KOPT-K1 (cell line): ENCODE measurements at regions not wholly inside any gene's neighbourhood (a gene's known extent, or its start where the extent isn't known, plus 50 kb on each side); places are given as distances from the start of the nearest gene placed in this dataset.

Source experiments
- H3K27ac ChIP-seq: fragments of 200-600 bp; sonication (generic); 2 replicates; pipeline ENCODE4 v1.5.1; 2016; ENCODE audit warnings: antibody characterized with exemption, mild to moderate bottlenecking, low read depth, low read length; ENCODE audit not compliant: poor library complexity, severe bottlenecking
- H3K36me3 ChIP-seq: fragments of 200-600 bp; sonication (generic); 2 replicates; pipeline ENCODE4 v1.5.1; 2017; ENCODE audit warnings: antibody characterized with exemption, mild to moderate bottlenecking, low read length, moderate library complexity; ENCODE audit not compliant: insufficient read depth
- H3K9me3 ChIP-seq: fragments of 200-600 bp; sonication (generic); 2 replicates; pipeline ENCODE4 v1.5.1; 2017; ENCODE audit warnings: antibody characterized with exemption, low read length, mild to moderate bottlenecking; ENCODE audit not compliant: insufficient read depth, poor library complexity, severe bottlenecking

DNA sequence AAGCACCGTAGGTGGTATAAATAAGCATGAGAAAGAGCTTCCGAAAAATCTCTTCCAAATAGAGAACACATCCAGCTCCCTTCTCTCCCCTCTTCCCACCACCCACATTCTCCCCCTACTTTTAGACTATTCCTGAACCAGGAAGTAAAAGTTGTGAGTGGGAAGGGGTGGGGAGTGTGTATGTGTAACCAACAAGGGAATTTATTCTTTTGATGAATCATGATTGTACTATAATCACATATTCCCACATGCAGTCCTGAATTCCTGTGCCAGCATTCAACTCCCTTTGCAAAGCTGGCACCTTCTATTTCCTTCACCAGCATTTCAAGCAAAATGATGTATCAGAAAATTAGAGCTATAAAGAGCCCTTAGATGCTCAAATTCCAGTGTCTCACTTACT lies 230.6 kb upstream of the CHRM2 start:
- Histone ChIP-seq H3K9me3 (peaks cover 5% of the 10 kb centered on the region), H3K27ac (no peak overlapping the region), H3K36me3 (no peaks in the 10 kb centered on the region)

DNA sequence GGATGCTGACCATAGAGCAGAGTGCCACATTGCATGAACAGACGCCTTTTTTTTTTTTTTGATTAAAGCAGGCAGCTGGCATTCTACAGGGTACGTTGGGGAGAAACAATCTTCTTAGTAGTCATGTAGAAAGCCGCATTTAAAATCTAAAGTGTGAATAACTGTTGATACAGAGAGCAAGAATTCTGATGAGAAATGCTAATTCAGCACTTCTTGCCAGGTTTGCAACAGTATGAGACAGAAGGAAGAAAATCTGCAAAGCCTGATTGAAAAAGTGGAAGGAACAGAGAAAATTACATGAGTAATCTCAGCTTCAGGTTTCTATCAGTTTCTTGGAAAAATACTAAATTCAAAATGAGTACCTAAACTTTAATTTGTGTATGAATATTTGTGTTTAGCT lies 232.7 kb upstream of the CHRM2 start:
- Histone ChIP-seq H3K9me3 (peaks cover 5% of the 10 kb centered on the region), H3K36me3 (no peaks in the 10 kb centered on the region)

DNA sequence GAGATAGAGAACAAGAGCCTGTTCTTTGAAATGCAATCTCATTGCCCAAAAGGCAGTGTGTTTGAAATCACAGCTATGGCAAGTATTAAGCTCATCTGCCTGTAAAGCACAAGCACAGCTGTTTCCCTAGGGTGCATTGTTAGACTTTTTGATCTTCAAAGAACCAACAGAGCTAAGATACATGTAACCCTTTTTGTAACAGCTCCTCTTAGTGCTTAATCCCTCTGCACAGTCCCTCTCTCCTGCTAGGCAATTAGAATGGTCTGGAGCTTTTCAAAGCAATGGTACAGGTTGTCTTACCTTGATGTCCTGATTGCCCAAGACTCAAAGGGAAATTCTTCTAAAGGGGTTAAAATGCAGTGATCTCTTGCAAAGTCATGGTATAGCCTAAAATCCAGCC lies 249.6 kb upstream of the CHRM2 start:
- Histone ChIP-seq H3K9me3 (no peaks in the 10 kb centered on the region), H3K36me3 (no peaks in the 10 kb centered on the region), H3K27ac (no peak overlapping the region)

More for the DNA sequence above, 232.7 kb upstream of the CHRM2 start:
- H3K27ac ChIP-seq = no peak overlapping the region

DNA sequence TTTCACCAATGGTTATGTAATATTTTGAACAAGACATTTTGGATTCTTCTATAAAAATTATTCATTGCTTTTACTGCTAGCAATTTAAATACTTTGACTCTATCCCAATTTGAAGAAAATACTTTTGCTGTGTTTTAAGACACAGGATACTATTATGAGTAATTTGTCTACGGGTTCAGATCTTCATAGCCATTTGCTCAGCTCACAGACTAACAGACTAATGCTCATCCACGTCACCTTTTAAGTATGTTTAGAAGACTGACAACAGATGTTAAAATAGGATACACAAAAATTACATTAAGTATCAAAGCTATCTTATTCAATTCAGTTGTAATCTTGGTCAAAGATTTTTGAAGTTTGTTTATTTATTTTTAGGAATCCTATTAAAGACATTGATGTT lies 251.3 kb upstream of the CHRM2 start:
- Histone ChIP-seq H3K36me3 (no peaks in the 10 kb centered on the region), H3K9me3 (no peaks in the 10 kb centered on the region), H3K27ac (no peak overlapping the region)

DNA sequence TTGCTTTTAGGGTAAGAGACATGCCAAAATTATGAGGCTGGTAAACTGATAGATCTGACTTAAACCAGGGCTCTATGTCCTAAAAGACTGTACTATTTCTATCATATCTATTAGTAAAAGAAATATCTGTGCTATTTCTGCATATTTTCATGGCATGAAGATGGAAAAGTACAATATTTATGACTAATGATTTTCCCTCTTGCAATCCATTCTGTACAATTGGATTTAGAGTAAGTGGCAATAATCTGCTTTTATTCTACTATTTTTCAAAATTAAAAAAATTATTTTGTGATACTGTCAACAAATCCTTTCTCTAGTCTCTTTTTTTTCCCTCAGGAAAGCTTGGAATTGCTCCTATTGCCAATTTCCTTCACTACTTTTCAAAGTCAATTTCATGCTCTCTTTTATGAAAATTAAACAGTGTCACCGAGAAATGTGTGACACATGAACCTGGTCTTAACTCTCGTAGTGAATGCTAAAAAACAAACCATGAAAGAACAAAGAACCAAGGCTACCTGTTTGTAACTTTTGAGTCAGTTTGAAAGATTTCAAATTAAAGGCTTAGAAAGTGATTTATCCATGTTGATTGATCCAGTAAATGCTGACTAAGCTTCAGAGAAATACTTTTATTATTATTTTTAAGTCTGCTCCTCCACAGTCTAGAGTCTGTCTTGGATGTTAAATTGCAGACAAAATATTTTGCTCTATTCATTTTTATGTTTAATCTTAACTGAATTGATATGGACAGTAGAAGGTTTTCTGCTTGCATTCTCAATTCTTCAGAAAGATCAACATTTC lies 262.7 kb upstream of the CHRM2 start:
- Histone ChIP-seq H3K9me3 (peaks cover 4% of the 10 kb centered on the region), H3K36me3 (no peaks in the 10 kb centered on the region), H3K27ac (no peak overlapping the region)

DNA sequence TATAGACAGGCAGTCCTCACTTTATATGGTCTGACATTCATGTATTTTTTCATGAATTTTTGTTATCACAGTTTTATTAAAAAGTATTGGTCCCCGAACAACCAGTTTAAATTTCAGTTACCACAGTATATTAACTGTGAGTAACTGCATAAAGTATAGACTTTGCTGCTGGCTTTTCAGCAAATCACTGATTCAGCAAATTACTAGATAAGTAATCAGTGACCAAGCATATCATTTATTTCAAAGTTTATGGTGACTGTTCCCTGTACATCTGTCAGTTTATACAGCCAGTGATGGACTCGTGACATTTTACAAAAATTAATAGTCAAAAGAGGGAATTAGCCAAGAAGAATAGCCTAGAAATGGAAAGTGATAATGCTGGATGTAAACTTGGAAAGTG lies 266.7 kb upstream of the CHRM2 start:
- H3K27ac ChIP-seq = no peak overlapping the region
- peaks cover 4% of the 10 kb centered on the region for H3K9me3 ChIP-seq

DNA sequence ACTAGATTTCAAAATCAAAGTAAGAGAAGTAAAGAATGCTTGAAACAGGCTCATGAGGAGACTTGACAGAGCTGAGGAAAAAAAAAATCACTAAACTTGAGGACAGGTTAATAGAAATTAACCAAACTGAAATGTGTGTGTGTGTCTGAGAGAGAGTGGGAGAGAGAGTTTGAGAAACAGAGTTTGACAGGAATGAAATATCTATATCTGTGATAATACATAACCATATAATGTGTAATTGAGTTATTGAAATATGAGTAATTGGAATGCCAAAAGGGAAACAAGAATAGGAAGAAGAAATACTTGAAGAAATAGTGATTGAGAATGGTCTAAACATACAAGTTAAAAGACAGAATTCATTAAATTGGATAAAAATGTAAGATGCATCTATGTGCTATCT lies 268.0 kb upstream of the CHRM2 start:
- peaks cover 4% of the 10 kb centered on the region for H3K9me3 ChIP-seq
- no peaks in the 10 kb centered on the region for H3K36me3 ChIP-seq
- H3K27ac ChIP-seq = no peak overlapping the region

More for the DNA sequence above, 266.7 kb upstream of the CHRM2 start:
- no peaks in the 10 kb centered on the region for H3K36me3 ChIP-seq

DNA sequence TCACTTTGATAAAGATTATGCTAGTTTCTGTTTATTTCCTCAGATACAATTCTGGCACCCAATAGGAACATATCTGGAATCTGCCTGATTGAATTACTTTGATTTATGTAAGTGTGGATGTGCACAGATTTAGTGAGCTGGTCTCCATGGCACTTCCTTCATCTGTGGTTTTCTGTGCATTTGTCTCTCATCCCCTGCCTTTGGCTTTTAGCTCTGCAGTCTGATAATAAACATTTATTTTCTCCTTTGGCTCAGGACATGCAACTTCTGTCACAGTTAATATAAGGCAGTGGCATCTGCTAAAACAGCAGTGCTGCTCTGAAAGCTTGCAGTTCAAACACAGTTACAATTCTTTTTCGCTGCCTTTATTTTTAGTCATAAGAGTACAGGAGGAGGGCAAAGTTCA lies 273.7 kb upstream of the CHRM2 start:
- Histone ChIP-seq H3K9me3 (no peaks in the 10 kb centered on the region), H3K36me3 (no peaks in the 10 kb centered on the region), H3K27ac (no peak overlapping the region)

DNA sequence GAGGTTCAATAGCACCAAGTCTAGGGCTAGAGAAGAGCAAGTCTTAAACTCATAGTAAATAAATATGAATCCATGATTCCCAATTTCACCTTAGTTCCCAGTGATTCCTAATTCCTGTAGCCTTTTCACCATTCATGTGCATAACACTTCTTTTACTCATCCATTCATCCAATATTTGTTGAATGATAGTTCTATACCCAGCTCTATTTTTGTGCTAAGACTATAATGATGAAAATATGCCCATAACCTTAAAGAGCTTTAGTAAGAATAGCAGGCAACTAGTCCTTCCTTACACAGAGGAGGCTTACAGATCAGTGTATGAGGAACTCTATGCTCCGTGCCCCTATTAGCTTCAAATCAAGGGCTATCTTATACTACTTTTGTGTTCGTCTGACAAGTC lies 280.2 kb upstream of the CHRM2 start:
- Histone ChIP-seq H3K36me3 (no peaks in the 10 kb centered on the region), H3K27ac (no peak overlapping the region), H3K9me3 (no peaks in the 10 kb centered on the region)

DNA sequence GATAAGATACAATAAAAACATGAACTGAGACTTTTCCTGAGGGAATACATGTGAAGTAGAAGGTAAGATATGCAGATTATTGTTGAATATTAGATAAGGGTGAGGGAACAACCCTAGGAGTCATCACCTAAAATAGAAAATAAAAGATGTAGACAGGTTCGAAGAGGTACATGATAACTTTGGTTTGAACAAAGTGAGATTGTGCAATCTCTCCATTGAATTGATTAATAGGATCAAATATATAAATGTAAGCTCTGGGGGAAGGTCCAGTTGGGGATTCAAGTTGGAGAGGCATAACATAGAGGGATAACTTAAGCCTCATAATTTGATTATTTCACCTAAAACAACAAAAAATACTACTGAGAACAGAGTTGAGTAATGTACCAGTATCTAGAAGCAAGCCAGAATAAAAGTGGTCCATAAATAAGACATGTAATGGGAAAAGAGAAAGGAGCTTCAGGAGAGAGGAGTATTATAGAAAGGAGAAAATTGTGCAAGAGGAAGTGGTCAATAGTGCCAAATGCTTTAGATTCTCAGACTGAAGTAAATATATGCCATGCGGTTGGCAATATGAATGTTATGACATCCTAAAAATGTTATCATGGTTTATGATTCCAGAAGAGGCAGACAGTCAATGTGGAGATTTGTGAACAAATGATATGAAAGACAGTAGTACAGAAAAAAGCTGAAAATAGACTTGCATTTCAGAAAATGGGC lies 282.3 kb upstream of the CHRM2 start:
- no peak overlapping the region for H3K27ac ChIP-seq
- no peaks in the 10 kb centered on the region for H3K9me3 ChIP-seq
- H3K36me3 ChIP-seq = no peaks in the 10 kb centered on the region

DNA sequence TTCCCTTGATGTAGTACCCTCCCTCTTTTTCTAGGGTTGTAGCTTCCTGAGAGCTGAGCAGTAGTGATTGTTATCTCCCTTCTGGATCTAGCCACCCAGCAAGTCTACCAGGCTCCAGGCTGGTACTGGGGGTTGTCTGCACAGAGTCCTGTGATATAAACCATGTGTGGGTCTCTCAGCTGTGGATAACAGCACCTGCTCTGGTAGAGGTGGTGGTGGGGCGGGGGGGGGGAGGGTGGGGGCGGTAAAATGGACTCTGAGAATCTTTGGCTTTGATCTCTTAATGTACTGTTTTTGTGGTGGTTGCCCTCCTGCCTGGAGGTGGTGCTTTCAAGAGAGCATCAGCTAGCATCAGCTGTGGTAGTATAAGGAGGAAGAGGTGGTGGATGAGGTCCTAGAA lies 302.0 kb upstream of the CHRM2 start:
- Histone ChIP-seq H3K9me3 (no peaks in the 10 kb centered on the region), H3K36me3 (no peaks in the 10 kb centered on the region), H3K27ac (peak overlapping the region; percentile 64)

DNA sequence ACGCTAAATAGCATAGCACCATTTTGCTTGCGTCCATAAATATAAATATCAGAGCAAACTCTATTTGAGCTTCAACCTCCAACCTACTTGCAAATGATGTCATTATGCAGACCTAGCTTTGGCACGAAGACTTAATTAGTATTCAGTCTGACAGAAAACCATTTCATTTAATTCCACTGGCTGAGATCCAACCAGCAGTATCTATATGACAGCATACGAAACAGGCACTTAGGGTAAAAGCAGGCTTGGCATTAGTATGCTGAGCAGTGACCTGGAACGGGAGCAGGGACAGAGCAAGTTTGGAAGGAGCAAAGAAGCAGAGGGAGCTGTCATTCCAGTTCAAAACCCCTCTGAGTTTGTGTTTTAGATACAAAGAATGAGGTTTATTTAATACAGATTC lies 312.5 kb upstream of the CHRM2 start:
- H3K9me3 ChIP-seq = no peaks in the 10 kb centered on the region
- no peaks in the 10 kb centered on the region for H3K36me3 ChIP-seq
- no peak overlapping the region for H3K27ac ChIP-seq

DNA sequence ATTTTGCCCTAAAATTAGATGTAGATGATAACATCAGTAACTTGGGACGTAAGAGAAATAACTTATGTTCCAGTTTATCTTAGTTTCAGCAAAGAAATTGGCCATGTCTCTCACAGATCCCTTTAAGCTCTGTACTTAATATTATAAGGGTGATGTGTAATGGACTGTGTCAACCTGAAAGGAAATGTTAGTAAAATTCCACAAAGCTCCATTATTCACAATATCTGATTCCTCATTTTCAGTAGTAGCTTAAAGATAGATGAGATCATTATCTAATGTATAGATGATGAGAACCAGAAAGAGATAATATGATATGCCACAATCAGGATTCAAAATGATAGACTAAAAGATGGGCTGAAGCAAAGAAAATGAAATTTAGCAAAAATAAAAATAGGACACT lies 316.8 kb upstream of the CHRM2 start:
- Histone ChIP-seq H3K9me3 (no peaks in the 10 kb centered on the region), H3K36me3 (no peaks in the 10 kb centered on the region), H3K27ac (no peak overlapping the region)

DNA sequence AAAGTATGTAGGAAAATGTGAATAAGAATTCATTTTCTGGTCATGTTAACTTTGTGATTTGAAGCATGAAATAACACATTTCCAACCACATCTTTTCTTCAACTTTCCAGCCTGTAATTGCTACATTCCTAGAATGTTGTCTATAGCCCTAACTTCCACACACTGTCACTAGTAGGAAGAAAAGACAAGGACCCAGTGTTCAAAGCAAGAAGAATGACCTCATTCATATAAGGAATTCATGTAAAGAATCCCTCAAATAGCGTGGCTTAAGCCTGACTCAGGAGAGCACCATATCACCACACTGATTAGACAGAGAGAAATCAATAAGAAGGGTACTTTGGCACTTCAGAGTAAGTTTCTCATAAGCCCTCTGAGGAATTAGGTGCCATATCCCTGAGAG lies 318.7 kb upstream of the CHRM2 start:
- Histone ChIP-seq H3K27ac (no peak overlapping the region), H3K9me3 (no peaks in the 10 kb centered on the region), H3K36me3 (no peaks in the 10 kb centered on the region)

DNA sequence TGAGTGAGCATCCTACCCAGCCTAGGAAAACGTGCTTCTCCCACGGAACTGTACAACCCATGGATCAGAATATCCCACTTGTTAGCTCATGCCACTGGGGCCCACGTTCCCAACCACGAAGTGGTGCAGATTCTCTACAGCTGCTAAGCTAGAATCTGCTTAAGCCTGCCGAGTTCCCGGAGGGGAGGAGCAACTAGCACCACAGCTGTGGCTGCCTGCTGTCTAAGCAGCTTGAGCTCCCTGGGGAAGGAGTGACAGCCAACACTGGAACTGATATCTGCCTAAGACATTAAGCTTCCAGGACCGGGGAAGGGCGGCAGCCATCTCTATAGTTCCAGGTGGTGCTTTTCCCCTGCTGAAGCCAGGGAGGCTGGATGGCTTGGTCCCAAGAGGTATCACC lies 334.7 kb upstream of the CHRM2 start:
- no peak overlapping the region for H3K27ac ChIP-seq
- peaks cover 8% of the 10 kb centered on the region for H3K9me3 ChIP-seq
- no peaks in the 10 kb centered on the region for H3K36me3 ChIP-seq

DNA sequence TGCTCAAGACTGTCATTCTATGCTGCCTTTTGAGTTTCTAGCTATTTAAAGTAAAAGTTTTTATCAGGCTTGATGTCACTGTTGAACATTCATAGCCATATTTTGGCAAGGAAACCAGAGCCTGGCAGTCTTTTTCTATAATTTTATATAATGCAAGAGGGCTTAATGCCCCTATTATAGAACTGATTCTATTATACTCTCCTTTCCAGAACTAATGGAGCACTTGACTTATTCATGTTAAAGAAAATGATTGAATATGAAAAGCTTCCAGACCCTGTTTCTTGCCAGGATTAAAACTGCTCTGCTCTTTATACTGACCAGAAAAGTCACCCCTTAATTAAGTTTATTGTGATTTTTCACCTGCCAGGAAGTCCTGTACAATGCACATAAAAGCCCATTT lies 337.6 kb upstream of the CHRM2 start:
- no peak overlapping the region for H3K27ac ChIP-seq
- peaks cover 30% of the 10 kb centered on the region for H3K9me3 ChIP-seq
- H3K36me3 ChIP-seq = no peaks in the 10 kb centered on the region
